Activated naive CD4-positive, alpha-beta T cell treated with anti-CD3 and anti-CD28 coated beads, Interleukin-2, amount 50 U/mL, for 16 hours (primary cell): ENCODE measurements at regions not wholly inside any gene's neighbourhood (a gene's known extent, or its start where the extent isn't known, plus 50 kb on each side); places are given as distances from the start of the nearest gene placed in this dataset.
A peak's percentile ranks its signal among the peaks of the same experiment; 100 is the strongest.

Experiments used
- DNase-seq: peaks from one replicate; pipeline ENCODE4 v3.0.0-alpha.2; 2020

DNA sequence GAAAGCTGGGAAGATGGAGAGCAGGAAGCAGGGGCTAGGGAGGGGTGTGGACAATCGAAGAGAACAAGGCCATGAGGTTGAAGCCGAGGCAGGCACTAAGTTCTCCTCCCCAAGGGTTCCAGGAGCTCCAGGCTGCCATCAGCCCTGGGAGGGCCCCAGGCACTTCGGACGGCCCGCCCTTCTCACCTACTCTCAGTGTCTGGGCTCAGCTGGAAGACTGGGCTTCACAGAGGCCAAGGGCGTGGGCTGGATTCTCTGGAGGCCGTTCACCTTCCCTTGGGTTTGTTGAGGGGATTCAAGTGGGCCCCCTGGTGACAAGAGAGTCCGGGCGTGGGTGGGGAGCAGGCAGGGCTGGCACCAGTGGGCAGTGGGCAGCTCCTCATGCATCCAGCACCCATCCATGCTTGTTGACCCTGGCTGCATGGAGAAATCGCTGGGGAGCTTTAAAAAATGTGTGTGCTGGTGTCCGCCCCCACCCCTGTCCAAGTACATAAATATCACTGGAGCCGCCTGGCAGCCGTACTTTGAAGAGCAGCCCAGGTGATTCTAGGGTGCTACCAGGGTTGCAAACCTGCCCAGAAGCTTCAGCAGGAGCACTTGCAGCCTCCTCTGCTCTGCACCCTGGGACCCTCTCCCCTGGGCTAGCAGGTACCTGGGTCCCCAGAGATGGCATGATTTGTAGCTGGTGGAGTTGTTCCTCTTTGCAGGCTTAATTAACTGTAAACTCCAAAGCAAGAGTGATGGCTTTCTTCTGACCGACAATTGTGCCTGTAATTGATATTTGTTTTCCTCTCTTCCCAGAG is 74.3 kb downstream of the RTL6 start:
- no peak for DNase-seq

DNA sequence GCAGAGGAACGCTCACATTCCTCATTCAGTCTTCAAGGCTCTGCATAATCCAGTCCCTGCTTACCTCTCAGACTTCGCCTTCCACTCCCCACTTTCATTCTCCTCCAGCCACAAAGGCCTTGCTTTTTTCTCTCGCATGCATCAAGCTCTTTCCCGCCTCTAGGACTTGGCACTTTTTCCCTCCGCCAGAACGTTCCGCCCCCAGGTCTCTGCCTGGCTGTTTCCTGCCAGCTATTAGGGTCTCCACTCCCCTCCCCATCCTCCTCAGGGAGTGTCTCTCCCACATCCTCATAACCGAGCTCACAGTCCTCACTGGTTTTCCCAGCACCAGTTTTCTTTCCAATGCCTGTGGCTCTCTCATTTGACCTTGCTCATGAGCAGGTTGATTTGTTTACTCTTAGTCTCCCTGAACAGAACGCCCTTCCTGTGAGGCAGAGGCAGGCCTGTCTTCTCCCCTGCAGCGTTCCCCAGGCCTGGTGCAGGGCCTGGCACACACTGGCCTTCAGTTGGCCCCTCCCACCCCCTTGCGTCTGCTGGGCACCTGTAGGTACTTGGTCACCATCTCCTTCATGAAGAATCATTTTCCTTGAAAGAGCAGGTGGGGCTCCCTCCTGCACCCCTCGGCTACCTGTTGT is 75.2 kb downstream of the RTL6 start:
- no peak for DNase-seq

DNA sequence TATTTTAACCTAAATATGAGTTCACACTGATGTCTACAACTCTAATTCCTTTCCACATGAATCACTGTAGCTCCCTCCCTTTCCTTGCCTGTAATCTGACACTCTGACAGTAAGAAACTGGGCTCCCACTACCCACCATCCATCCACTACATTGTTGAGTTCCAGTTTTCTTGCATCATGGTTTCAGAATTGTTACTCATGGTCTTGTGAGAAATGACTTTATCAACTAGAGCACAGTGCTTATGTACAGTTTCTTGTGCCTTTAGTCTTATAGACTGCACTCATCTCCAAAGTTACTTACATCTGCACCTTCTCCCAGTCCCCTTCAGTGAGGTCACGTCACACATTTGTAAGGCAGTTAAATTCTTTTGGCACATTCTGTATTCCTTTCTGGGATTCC is 78.6 kb downstream of the RTL6 start:
- no peak for DNase-seq

DNA sequence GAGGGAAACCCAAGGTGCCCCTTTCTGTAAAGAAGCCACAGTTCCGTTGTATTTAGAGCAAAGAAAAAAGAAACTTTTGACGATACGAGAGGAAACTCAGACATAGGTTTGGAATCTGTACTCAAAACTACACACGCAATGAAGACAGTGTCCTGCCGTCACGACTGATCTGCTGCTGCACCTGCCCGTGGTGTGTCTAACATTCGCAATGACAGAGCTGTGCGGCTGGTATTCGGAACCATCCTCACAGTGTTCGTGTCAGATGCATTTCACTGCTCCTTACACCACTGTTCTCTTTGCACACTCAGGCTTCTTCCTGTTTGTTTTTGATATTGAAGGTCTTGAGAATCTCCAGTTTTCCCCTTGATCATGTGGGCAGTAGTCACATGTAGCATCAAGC is 84.8 kb downstream of the RTL6 start:
- no peak for DNase-seq

DNA sequence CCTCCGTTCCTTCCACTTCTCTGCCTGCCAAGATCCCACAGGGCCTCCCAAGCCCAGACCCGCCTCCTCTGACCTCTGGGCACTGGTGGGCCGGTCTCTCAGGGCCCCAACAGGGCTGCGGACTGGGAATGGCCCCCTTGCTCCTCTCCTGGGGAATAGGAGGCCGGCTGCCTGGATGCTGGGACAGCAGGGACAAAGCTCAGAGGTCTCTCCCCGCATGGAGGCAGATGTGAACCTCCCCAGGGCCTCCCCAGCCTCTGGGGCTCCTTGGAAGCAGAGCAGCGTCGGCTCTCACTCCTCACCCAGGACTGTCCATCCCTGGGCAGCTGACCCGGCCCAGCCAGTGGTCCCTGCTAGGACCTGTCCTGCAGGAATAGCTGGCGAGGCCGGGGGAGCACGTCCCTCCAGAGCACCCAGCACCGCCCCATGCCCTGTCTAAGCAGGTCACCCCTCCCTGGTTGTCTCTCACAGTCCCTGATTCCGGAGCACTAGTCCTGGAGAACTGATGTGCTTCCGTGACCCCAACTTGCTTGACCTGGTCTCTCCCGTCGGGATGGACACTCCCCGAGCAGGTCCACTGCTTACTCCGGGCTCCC is 85.8 kb downstream of the RTL6 start:
- DNase-seq, result no peak

DNA sequence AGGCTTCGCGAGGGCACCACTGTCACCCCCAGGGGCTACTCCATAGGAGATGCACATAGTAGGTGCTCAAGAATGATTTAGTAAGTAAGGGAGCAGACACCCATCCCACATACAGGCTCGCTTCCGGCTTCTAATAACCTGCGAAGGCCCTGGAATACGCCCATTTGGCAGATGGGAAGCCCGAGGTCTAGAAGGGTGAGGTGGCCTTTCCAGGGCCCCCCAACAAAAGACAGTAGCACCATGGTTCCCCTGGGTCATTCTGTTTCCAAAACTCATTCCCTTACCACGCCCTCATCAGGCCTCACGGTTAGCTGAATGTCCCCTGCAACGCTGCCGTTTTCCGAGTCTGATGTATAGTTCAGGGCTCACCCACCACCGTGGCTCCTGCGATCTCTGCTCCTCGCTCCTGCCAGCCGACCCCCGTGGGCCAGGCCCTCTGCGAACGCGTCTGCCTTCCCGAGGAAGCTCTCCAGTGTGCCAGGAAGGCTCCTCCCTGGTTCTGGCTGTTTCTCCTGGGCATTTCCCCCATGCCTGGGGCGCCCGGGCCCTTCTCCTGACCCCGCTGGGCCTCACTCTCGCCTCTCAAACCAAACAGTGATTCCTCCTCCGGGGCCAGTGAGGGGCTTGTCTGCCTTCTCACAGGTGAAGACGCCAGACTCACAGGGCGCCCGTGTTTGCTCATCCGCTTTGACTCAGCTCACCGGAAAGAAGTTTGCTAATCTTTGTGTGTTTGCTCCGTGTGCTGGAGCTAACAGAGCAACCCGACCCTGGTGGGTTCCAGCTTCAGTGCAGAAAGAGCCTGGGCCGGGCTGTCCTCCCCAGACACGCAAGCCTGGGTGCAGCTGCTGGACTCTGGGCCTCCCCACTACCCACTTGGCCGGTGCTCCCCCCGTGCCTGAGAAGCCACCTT is 86.6 kb downstream of the RTL6 start:
- DNase-seq, result no peak

DNA sequence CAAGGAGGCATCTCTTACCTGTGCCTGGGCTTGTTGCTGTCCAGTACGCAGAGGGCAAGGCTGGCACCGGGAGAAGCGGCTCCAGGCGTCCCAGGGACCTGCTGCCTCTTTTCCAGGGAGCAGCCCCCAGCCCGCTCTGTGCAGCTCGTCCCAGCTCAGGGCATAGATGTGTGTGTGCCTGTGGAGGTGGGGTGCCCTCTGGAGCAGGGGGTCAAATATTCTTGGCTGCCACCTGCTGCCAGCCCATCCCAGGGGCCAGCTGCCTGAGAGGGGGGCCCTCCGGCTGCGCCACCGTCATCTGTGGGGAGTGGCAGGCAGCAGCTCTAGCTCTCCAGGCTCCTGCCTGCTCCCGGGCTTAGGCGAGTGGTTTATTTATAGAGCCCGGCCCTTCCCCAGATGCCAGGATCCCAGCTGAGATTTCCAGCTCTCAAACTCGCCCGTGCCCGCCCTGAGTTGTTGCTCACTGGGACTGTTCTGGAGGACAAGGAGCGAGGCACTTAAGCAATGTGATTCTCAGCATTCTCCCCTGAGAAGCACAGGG is 87.5 kb downstream of the RTL6 start:
- no peak for DNase-seq

DNA sequence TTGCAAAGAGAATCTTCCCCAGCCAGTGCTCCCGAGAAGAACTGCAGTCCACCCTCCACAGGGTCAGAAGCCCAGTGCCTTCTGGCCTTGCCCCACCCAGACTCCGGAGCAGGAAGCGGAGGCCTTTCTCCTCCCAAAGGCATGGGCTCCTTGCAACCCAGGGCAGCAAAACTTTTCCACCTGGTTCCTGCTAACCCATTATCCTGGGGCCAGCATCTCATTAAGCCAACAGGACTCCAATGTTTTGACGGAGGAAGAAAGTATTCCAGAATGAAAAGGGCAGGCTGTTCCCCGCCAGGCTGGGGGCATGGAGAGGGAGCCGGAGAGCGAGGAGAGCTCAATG is 88.1 kb downstream of the RTL6 start:
- DNase-seq, result no peak

DNA sequence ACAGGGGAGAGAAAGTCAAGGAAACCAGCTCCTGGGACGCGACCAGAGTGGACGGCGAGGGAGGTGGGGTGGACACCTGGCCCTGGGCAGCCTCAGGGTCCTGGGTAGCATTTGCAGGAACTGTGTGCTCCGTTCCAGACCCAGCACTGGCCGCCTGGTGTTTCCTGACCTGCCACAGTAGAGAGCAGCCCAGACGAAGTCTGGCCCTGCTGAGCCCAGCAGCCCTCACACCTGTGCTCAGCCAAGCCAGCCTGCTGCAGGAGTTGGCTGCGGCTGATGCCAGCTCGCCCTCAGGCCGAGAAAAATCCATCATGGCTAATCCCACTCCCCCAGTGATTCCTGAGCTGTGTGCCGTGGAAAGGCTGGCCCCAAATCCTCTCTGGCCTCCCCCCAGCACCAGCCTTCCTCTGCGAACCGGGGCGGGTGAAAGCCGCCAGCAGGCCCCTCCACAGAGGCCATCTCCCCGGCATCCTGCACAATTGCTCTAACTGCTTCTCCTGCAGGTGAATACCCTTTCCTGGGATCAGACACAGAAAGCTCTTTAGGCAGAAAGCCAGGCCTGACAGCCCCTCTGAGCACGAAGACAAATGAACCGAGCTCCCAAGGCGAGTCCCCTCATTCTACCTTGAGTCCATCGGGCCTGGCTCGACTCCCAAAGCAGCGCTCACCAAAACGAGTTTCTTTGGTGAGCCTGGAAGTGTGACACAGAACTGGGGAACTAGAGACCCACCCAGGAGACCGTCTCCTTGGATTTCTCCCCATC is 88.6 kb downstream of the RTL6 start:
- no peak for DNase-seq

DNA sequence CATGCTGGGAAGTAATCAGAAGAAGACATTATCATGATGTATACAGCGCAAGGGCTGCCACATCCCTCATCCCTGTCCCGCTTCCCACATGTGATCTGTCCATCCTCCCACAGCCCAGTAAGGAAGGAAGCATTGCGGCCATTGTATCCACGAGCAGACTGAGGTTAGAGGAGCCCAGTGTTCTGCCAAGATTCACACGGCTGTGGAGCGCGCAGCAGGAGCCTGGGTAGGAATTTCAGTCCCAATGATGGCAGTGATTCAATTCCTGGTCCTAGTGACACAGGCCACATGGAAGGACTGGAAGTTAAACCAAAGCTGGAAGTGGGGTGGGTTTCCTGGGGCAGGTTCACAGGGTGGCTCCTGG is 89.2 kb downstream of the RTL6 start:
- DNase-seq, result no peak

DNA sequence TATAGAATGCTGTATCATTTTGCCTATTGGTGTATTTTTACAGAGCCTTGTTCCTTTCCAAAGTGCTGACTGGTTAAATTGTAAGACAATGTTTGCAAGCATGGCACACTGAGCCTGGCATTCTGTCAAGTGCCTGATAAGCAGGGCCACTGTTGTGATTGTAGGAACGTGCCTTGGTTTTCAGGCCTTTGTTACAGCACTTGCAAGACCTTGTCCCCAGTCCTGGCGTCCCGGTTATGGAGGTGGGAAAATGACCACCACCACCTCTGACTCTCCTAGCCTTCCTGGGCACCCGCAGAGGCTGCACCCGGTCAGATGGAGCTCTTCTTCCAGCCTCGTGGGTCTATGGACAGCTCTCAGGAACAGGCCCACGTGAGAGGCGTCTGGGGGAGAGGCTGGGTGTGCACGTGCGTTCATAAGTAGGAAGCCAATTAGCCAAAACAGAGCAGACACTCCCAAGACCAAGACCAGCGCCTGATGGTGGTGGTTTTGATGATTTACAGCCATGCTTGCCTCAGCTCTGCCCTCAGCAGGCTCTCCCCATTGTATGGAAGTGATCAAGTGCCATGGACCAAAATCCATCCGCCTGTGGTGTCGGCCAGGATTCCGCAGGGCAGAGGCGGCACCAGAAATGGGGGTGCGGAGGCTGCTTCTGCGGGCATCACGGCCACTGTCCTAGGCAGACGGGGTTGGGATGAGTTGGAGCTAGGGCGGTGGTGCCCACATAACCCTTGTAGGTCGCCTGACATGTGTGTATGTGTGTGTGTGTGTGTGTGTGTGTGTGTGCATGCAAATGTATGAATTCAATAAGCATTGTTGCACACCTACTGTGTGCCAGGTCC is 89.8 kb downstream of the RTL6 start:
- DNase-seq, result no peak

DNA sequence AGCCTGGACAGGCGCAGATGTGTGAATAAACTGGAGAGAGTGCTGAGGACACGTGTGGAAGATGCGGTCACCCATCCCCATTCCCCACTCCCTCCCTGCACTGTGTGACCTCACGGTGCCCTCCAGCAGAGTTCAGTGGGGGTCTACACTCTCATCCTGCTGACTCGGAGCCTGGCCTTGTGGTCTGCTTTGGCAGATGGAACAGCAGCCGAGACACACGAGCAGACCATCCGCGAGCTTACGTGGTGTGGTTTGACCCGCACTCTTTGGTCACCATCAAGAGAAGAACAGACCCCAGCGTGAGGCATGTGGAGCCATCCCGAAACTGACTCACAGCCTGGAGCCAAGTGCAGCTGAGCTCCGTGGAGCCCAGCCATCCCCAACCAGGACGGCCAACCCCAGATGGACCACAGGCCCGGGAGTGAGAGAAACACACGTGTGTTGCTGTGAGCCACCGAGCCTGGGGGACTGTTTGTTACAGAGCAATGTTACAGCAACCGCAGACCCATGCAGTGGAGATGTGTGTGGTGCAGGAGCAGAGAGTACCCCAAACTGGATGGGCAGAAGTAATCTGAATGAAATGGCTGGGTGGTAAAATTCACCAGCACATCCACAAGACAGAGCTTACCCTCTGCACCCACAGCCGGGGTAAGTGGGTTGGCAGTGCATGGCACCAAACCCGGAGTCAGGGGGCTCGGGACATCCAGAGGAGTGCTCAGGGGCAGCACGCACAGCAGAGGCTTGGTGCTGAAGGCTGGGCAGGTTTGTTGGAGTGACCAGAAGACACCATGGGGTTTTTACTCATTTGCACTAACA is 90.7 kb downstream of the RTL6 start:
- peak; percentile 4 for DNase-seq

DNA sequence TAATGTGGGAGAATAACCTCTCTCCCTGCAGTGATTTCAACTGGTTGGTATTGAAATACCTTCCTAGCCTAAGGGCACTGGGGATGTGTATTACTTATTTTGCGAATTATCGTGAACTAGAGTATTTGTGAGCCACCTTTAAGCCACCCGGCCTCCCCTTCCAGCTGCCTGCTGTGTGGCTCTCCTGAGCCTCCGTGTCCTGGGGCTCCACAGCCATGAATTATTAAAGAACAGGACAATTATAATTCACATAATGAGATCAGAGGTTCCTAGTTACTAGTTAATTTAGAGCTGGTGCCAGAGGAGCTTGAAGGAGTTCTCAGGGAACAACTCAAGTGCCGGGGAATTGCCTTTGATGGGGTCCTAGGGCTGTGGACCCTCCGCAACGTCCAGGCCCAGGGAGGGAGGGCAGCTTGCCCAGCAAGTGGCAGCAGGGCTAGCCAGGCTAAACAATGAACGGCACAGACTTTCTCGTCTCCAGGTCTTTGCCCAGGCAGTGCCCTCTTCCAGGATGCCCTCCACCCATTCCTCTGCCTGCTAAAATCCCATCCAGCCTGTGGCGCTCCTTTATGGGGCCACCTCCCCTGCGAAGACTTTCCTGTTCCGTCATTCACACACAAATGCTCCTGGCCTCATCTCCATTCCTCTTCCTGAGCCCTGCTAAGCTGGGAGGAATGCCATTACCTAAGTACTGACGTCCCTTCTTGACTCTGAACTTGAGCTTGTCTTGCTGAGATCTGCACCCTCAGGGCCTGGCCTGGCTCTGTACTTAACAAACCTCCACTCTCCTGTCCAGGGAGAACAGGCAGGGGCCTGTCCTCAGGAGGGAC is 91.5 kb downstream of the RTL6 start:
- DNase-seq, result peak; percentile 3

DNA sequence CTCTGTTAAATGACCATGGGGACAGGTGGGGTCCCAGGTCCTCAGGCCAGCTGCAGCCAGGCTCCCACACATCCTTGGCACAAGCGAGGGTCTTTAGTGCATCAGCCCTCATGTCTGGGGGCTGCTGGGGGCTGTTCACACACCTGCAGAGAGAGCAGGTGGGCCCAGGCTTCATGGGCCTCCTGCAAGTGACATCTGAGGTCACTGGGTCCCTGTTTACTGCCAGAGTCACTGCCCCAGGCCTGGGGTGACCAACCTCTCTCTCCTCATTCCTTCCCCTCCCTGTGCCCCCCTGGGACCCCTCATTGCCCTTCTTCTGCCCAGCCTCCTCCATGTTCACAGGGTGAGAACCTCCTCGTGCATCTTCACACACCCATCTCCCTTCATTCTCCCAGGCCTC is 92.4 kb downstream of the RTL6 start:
- DNase-seq, result peak; percentile 3

DNA sequence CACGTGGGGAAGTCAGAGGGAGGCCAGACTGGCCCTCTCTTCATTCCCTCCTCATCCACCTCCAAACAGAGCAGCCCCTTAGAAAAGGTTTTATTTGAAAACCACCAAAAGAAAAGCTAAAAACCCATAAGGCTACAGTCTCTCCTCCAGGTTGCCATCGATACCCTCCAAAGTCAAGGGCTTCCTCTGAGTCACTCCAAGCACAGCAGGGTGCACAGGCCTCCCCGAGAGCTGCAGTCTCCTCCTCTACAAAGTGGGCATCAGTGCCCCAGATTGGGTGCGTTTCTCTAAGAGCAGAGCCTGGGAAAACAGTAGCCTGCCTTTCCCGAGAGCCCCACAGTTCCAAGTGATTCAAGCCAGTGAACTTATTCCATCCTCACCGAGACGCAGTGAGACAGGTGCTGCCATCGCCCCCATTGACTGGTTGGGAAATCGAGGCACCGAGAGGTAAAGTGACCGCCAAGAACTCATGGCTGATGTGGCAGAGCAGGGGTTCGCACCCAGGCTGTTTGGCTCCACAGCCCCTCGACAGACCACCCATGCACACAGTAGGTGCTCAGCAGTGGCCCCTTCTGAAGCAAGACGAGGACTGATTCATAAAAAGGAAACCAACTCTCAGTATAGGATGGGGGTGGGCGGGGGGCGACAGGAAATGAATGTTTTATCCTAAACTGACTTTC is 91.7 kb upstream of the SHISAL1 start:
- peak; percentile 4 for DNase-seq

DNA sequence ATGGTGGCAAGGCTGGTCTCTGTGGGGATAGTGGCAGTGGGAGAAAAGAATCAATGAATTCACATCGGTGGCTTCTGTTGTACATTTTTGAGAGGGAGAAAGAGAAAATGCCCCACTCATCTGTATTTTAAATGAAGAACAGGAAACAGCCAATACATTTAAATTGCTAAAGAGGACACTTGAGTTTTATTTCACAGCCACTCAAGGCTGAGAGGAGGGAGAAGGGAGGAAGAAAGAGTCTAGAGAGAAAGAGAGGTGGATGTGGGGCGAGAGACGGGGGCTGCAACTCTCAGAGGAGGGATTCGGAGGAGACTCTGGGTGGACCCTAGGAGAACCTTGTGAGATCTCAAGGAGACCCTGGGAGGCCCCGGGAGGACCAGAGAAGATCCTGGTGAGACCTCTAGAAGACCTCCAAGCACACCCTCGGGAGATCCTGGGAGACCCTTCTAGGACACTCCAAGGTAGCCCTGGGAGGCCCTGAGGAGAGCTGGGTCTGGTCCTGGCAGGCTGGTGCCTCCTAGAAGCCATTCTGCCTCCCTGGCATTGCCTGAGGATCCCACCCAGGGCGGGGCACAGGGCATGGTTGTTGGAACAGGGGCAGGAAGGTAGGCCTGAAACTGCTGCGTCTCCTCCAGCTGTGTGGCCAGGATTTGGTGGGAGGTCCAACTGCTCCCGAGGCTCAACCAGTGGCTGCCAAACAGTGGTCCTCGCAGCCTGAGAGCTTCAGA is 91.0 kb upstream of the SHISAL1 start:
- peak; percentile 4 for DNase-seq

DNA sequence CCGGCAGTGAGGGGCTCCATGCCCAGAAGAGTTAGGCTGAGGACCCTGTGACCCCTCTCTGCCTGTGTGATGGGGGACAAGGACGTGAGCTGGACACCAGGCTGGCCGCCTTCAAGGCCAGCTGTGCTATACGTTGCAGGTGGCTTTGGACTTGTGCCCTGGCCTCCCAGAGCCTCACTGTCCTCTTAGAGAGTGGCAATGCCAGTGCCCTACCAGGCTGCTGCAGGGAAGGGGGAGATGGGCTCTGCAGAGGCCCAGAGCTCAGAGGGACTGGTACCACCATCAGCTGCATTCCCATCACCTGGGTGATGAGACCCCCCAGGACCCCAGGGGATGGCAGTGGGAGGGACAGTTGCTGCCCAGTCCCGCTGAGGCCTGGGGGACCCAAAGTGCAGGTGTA is 90.4 kb upstream of the SHISAL1 start:
- peak; percentile 5 for DNase-seq
